HG02840 (cell line): ENCODE measurements at regions not wholly inside any gene's neighbourhood (a gene's known extent, or its start where the extent isn't known, plus 50 kb on each side); places are given as distances from the start of the nearest gene placed in this dataset.
"Not testable (repeated sequence)": the region's sequence is repeated elsewhere in the genome, so short reads cannot be mapped to it uniquely, and the experiment has no call there.

ENCODE experiments used
- ATAC-seq: cut with Tn5 transposase; IDR thresholded peaks from one replicate; pipeline ENCODE4 v1.9.1; 2021; ENCODE audit warnings: mild to moderate bottlenecking, moderate library complexity, moderate number of reproducible peaks; ENCODE audit not compliant: unreplicated experiment, low FRiP score

DNA sequence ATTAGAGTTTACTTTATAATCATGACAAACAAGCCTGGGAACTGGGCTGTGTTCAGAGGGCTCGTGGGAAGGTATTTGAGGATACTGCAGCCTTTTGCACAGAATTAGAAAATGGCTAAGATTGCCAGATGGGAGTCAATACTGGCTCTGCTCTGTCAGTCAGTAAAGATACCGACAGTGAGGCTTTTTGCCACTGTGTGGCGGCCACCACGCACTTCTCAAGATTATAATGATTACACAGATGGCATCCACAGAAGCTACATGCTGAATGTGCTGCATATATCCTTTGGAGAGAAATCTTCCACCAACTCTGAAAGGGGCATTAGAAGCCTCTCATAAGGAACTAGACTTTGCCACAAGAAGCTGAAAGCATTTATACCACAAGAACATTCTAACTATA lies 213.4 kb upstream of the PTBP2 start:
- ATAC-seq, result no peak

- no peak for ATAC-seq
These were observed 212.2 kb upstream of the PTBP2 start for GRCh38 chr1:96509339-96509738.

DNA sequence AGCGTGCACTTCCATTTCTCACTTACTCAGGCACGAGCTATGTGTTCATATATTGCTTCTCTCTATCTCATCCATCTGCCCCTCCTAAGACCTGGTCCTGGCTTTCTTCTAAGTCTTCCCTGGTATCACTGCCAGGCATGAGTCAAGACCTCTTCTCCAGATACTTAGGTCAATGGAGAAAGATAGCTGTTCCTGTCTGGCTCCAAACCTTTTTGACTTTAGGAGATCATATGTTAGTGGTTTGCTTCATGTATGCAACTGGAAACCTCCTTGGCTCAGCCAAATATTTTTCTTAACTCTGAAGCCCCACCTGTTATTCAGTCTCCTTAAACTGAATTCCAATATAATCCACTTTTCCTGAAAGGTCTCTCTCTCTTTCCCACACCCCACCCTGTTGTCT lies 211.6 kb upstream of the PTBP2 start:
- no peak for ATAC-seq

GRCh38 chr1:96510391-96510790 lies 211.2 kb upstream of the PTBP2 start:
- ATAC-seq, result no peak

DNA sequence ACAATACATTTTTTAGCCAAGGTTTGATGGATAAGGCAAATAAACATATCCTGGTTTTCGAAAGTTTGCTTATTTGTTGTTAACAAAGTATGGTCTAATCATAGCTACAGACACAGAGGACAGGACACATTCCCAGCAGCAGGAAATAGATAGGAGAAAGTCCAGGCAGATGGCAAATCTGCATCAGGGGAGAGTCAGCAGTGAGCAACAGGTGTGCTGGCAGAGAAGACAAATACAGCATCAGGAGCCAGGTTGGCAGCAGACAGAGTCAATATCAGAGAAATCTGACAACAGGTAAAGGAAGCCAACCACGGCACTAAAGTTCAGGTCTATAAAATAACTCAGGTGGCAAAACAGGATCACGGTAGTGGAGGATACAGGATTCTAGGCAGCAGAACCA lies 210.7 kb upstream of the PTBP2 start:
- no peak for ATAC-seq

DNA sequence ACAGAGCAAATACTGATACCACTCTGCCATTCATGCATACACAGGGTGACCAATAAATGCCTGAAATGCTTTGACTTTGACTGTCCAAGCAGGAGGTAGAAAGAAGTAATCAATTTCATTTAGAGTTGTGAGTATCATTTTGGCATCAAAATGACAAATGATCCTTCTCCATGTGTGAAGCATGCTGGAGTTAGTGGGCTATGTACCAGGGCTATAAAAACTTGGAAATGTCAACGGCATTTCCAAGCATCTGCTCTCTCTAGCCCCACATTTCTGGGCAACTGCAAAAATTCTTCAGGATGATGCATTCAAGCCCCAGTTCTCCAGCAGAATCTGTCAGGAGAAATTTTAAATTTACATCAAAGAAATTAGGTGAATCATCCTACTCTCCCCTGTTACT lies 208.4 kb upstream of the PTBP2 start:
- no peak for ATAC-seq

GRCh38 chr1:96515430-96515829 lies 206.2 kb upstream of the PTBP2 start:
- peak; percentile 94 for ATAC-seq

GRCh38 chr1:96515925-96516324 lies 205.7 kb upstream of the PTBP2 start:
- no peak for ATAC-seq

DNA sequence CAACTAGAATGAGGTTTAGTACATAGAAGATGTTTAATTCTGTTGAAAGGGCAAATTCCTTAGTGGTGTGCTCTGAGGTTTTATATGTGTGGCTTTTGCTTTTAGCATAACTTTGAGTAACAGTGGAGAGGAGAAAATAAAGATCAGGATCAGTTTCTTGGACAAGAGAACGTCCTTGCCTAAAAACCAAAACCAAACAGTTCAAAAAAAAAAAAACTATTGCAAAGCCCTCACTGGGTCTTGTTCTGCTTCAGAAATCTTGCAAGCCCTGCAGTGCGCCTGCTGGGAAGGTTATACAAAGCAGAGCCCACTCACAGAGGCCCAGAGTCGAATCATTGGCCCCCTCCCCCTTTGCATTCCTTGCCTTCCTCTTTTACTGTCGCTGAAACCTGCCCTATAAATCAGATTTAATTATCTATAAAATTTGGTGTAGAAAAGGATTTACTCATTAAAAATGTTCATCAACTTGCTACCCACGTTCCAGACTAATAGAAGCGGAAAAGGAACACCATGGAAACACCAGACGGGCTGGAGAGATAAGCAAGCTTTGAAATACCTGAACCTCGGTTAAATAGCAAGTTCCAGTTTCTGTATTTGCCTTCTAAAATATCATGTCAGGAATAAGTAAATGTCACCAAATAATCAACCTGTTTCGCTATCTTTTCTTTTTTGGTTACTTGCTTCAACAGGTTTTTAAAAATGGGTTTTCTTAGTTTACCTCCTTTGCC lies 201.6 kb upstream of the PTBP2 start:
- no peak for ATAC-seq

DNA sequence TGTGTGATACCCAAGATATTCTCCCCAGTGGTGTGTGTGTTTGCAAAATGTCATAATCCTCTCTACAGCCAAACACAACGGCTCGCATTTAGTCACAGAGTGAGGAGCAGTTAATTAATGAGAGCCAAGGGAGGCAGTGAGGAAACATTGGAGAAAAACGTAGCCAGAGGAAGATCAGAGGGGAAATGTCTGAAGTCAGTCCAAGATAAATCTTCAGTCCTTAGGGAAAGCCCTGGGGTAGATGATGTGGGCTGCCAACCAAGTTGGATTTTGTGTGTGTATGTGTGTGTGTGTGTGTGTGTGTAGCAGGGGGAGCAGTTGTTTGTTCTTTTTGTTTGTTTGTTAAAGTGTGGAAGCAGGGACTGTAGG lies 201.0 kb upstream of the PTBP2 start:
- no peak for ATAC-seq

GRCh38 chr1:96521010-96521409 lies 200.6 kb upstream of the PTBP2 start:
- no peak for ATAC-seq

- no peak for ATAC-seq
These were observed 199.4 kb upstream of the PTBP2 start for GRCh38 chr1:96521994-96522760.

GRCh38 chr1:96522927-96523326 lies 198.7 kb upstream of the PTBP2 start:
- ATAC-seq, result no peak

GRCh38 chr1:96524100-96524499 lies 197.5 kb upstream of the PTBP2 start:
- ATAC-seq, result no peak

GRCh38 chr1:96525657-96526557 lies 195.7 kb upstream of the PTBP2 start:
- no peak for ATAC-seq

- ATAC-seq, result not testable (repeated sequence)
These were observed 192.9 kb upstream of the PTBP2 start for GRCh38 chr1:96528672-96529071.

- ATAC-seq, result no peak
These were observed 187.8 kb upstream of the PTBP2 start for GRCh38 chr1:96533820-96534219.

GRCh38 chr1:96536581-96536980 lies 185.0 kb upstream of the PTBP2 start:
- no peak for ATAC-seq

- ATAC-seq, result no peak
These were observed 183.4 kb upstream of the PTBP2 start for GRCh38 chr1:96538111-96538641.

- ATAC-seq, result no peak
These were observed 182.7 kb upstream of the PTBP2 start for GRCh38 chr1:96538883-96539282.

DNA sequence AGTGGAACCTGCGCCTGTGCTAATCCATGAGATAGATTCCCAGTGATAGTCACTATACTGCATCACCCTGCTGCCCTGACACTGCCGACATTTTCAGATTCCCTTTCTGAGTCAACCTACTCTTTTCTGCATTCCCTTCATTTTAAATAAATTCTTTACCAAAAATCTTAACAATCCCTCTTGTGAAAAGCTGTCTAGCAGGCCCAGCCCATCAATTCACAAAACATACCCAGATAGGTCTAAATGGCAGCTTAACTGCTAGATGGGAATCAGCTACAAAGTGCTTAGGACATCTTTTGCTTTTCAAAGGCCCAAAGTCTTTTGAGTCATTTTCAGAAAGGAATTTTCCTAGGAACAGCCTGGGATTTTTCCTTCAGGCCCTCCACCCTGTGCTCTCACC lies 180.1 kb upstream of the PTBP2 start:
- no peak for ATAC-seq
